ENCODE measurements at regions not wholly inside any gene's neighbourhood (a gene's known extent, or its start where the extent isn't known, plus 50 kb on each side); places are given as distances from the start of the nearest gene placed in this dataset.
A peak's percentile ranks its signal among the peaks of the same experiment; 100 is the strongest.
"Not testable (repeated sequence)": the region's sequence is repeated elsewhere in the genome, so short reads cannot be mapped to it uniquely, and the experiment has no call there.

GRCh38 chr15:47887241-47887800, 170.0 kb downstream of the SEMA6D start:
- no peak for DNase-seq (ENCODE audit: low spot score)

- DNase-seq (ENCODE audit: low spot score) = no peak
Measured at GRCh38 chr15:47888385-47889100, 171.2 kb downstream of the SEMA6D start.

- DNase-seq (ENCODE audit: low spot score) = no peak
Measured at GRCh38 chr15:47890397-47891150, 173.3 kb downstream of the SEMA6D start.

- DNase-seq (ENCODE audit: low spot score) = no peak
Measured at GRCh38 chr15:47897525-47897924, 180.2 kb downstream of the SEMA6D start.

GRCh38 chr15:47900751-47901150, 183.4 kb downstream of the SEMA6D start:
- DNase-seq (ENCODE audit: low spot score) = no peak

GRCh38 chr15:47903368-47903767, 186.1 kb downstream of the SEMA6D start:
- DNase-seq (ENCODE audit: low spot score) = no peak

- DNase-seq (ENCODE audit: low spot score) = no peak
Measured at GRCh38 chr15:47908486-47908885, 191.2 kb downstream of the SEMA6D start.

- no peak for DNase-seq (ENCODE audit: low spot score)
Measured at GRCh38 chr15:47908950-47909670, 191.8 kb downstream of the SEMA6D start.

- DNase-seq (ENCODE audit: low spot score) = not testable (repeated sequence)
Measured at GRCh38 chr15:47912910-47913309, 195.6 kb downstream of the SEMA6D start.

GRCh38 chr15:47917881-47918280, 200.6 kb downstream of the SEMA6D start:
- no peak for DNase-seq (ENCODE audit: low spot score)

- no peak for DNase-seq (ENCODE audit: low spot score)
Measured at GRCh38 chr15:47918877-47919276, 201.6 kb downstream of the SEMA6D start.

GRCh38 chr15:47924381-47924780, 196.4 kb upstream of the SLC24A5 start:
- peak; percentile 8 for DNase-seq (ENCODE audit: low spot score)

GRCh38 chr15:47929138-47929803, 191.5 kb upstream of the SLC24A5 start:
- no peak for DNase-seq (ENCODE audit: low spot score)

- DNase-seq (ENCODE audit: low spot score) = no peak
Measured at GRCh38 chr15:47932261-47932660, 188.5 kb upstream of the SLC24A5 start.

GRCh38 chr15:47932951-47933641, 187.7 kb upstream of the SLC24A5 start:
- peak; percentile 3 for DNase-seq (ENCODE audit: low spot score)

GRCh38 chr15:47933865-47934264, 186.9 kb upstream of the SLC24A5 start:
- DNase-seq (ENCODE audit: low spot score) = no peak

- DNase-seq (ENCODE audit: low spot score) = no peak
Measured at GRCh38 chr15:47934342-47934741, 186.4 kb upstream of the SLC24A5 start.

- no peak for DNase-seq (ENCODE audit: low spot score)
Measured at GRCh38 chr15:47937834-47938233, 183.0 kb upstream of the SLC24A5 start.

- DNase-seq (ENCODE audit: low spot score) = no peak
Measured at GRCh38 chr15:47944637-47945288, 176.0 kb upstream of the SLC24A5 start.

GRCh38 chr15:47945872-47946650, 174.7 kb upstream of the SLC24A5 start:
- no peak for DNase-seq (ENCODE audit: low spot score)
